Stimulated activated effector memory CD8-positive, alpha-beta T cell treated with anti-CD3 and anti-CD28 coated beads, Interleukin-12 subunit alpha, Interleukin-12 subunit beta, amount 100 ng/mL, for 72 hours (primary cell): ENCODE measurements at regions not wholly inside any gene's neighbourhood (a gene's known extent, or its start where the extent isn't known, plus 50 kb on each side); places are given as distances from the start of the nearest gene placed in this dataset.

Experiments used
- ATAC-seq: fragments of 150-1000 bp; cut with Tn5 transposase; 2 replicates; pipeline ENCODE4 v1.10.0; 2021
- DNase-seq, 2 donors: peaks; one replicate each; pipeline ENCODE4 v3.0.0; 2021 to 2022; ENCODE audit warnings: low spot score in 2 of 2
- H3K27ac Mint-ChIP-seq: one replicate; pipeline ENCODE4 v1.8.0; 2022; ENCODE audit warnings: mild to moderate bottlenecking, mixed read lengths
- H3K36me3 Mint-ChIP-seq: one replicate; pipeline ENCODE4 v1.8.0; 2022; ENCODE audit warnings: mild to moderate bottlenecking, mixed read lengths
- H3K4me1 Mint-ChIP-seq: one replicate; pipeline ENCODE4 v1.8.0; 2022; ENCODE audit warnings: mixed read lengths
- H3K4me3 Mint-ChIP-seq: one replicate; pipeline ENCODE4 v1.8.0; 2022; ENCODE audit warnings: mild to moderate bottlenecking, mixed read lengths
- H3K9me3 Mint-ChIP-seq: one replicate; pipeline ENCODE4 v1.8.0; 2022; ENCODE audit warnings: mixed read lengths

- no peaks in the 10 kb centered on the region for H3K4me1 Mint-ChIP-seq
- no peak overlapping the region for H3K27ac Mint-ChIP-seq
- H3K9me3 Mint-ChIP-seq, result no peaks in the 10 kb centered on the region
- no peak for ATAC-seq
- H3K36me3 Mint-ChIP-seq, result no peaks in the 10 kb centered on the region
- no peak overlapping the region for H3K4me3 Mint-ChIP-seq
- no peak for DNase-seq
These were observed 309.6 kb upstream of the KCNH8 start for GRCh38 chr3:18838758-18839157.

- H3K36me3 Mint-ChIP-seq, result no peaks in the 10 kb centered on the region
- no peaks in the 10 kb centered on the region for H3K4me1 Mint-ChIP-seq
- DNase-seq, result no peak
- ATAC-seq, result no peak
- no peak overlapping the region for H3K4me3 Mint-ChIP-seq
- H3K27ac Mint-ChIP-seq, result no peak overlapping the region
- H3K9me3 Mint-ChIP-seq, result no peaks in the 10 kb centered on the region
These were observed 311.1 kb upstream of the KCNH8 start for GRCh38 chr3:18837137-18837755.

GRCh38 chr3:18835021-18835420, 313.3 kb upstream of the KCNH8 start:
- no peak for DNase-seq
- H3K4me1 Mint-ChIP-seq, result peaks cover 2% of the 10 kb centered on the region
- H3K27ac Mint-ChIP-seq, result no peak overlapping the region

GRCh38 chr3:18830087-18830486, 318.2 kb upstream of the KCNH8 start:
- H3K36me3 Mint-ChIP-seq, result no peaks in the 10 kb centered on the region
- no peak for DNase-seq

More at GRCh38 chr3:18835021-18835420, 313.3 kb upstream of the KCNH8 start:
- H3K36me3 Mint-ChIP-seq, result no peaks in the 10 kb centered on the region
- H3K9me3 Mint-ChIP-seq, result no peaks in the 10 kb centered on the region
- no peak overlapping the region for H3K4me3 Mint-ChIP-seq
- ATAC-seq, result no peak

GRCh38 chr3:18828637-18829036, 319.7 kb upstream of the KCNH8 start:
- Mint-ChIP-seq H3K4me1 (peaks cover 6% of the 10 kb centered on the region), H3K9me3 (no peaks in the 10 kb centered on the region), H3K4me3 (no peak overlapping the region), H3K27ac (no peak overlapping the region), H3K36me3 (no peaks in the 10 kb centered on the region)
- ATAC-seq (no peak), DNase-seq (no peak)

More at GRCh38 chr3:18830087-18830486, 318.2 kb upstream of the KCNH8 start:
- no peaks in the 10 kb centered on the region for H3K9me3 Mint-ChIP-seq
- H3K4me3 Mint-ChIP-seq, result no peak overlapping the region
- peak; percentile 54 for ATAC-seq
- H3K4me1 Mint-ChIP-seq, result peaks cover 6% of the 10 kb centered on the region
- no peak overlapping the region for H3K27ac Mint-ChIP-seq

- ATAC-seq (peak; percentile 53), DNase-seq (no peak)
- H3K9me3 Mint-ChIP-seq, result no peaks in the 10 kb centered on the region
- H3K4me1 Mint-ChIP-seq, result peaks cover 6% of the 10 kb centered on the region
- no peaks in the 10 kb centered on the region for H3K36me3 Mint-ChIP-seq
- H3K27ac Mint-ChIP-seq, result no peak overlapping the region
- no peak overlapping the region for H3K4me3 Mint-ChIP-seq
These were observed 320.6 kb upstream of the KCNH8 start for GRCh38 chr3:18827664-18828063.

GRCh38 chr3:18825665-18826064, 322.6 kb upstream of the KCNH8 start:
- ATAC-seq, result peak; percentile 82
- H3K9me3 Mint-ChIP-seq, result no peaks in the 10 kb centered on the region

GRCh38 chr3:18813300-18813699, 335.0 kb upstream of the KCNH8 start:
- Mint-ChIP-seq H3K36me3 (no peaks in the 10 kb centered on the region), H3K27ac (no peak overlapping the region), H3K9me3 (no peaks in the 10 kb centered on the region), H3K4me3 (no peak overlapping the region), H3K4me1 (peaks cover 15% of the 10 kb centered on the region)
- no peak for DNase-seq
- no peak for ATAC-seq

More at GRCh38 chr3:18825665-18826064, 322.6 kb upstream of the KCNH8 start:
- no peak for DNase-seq
- H3K36me3 Mint-ChIP-seq, result no peaks in the 10 kb centered on the region
- H3K4me3 Mint-ChIP-seq, result no peak overlapping the region
- no peak overlapping the region for H3K27ac Mint-ChIP-seq
- H3K4me1 Mint-ChIP-seq, result peaks cover 6% of the 10 kb centered on the region

GRCh38 chr3:18812316-18812715, 336.0 kb upstream of the KCNH8 start:
- Mint-ChIP-seq H3K9me3 (no peaks in the 10 kb centered on the region), H3K27ac (no peak overlapping the region), H3K4me3 (no peak overlapping the region), H3K36me3 (no peaks in the 10 kb centered on the region), H3K4me1 (peaks cover 15% of the 10 kb centered on the region)
- ATAC-seq (no peak), DNase-seq (no peak)

- DNase-seq (no peak), ATAC-seq (peak; percentile 67)
- no peak overlapping the region for H3K4me3 Mint-ChIP-seq
- no peaks in the 10 kb centered on the region for H3K9me3 Mint-ChIP-seq
- H3K4me1 Mint-ChIP-seq, result peaks cover 15% of the 10 kb centered on the region
- H3K36me3 Mint-ChIP-seq, result no peaks in the 10 kb centered on the region
- H3K27ac Mint-ChIP-seq, result peak overlapping the region; percentile 10
These were observed 338.0 kb upstream of the KCNH8 start for GRCh38 chr3:18810306-18810661.

GRCh38 chr3:18809640-18810305, 338.5 kb upstream of the KCNH8 start:
- ATAC-seq, result peak; percentile 81
- H3K36me3 Mint-ChIP-seq, result no peaks in the 10 kb centered on the region
- H3K27ac Mint-ChIP-seq, result peak overlapping the region; percentile 10
- DNase-seq, result no peak
- no peak overlapping the region for H3K4me3 Mint-ChIP-seq
- H3K4me1 Mint-ChIP-seq, result peaks cover 15% of the 10 kb centered on the region
- no peaks in the 10 kb centered on the region for H3K9me3 Mint-ChIP-seq

GRCh38 chr3:18808429-18808828, 339.9 kb upstream of the KCNH8 start:
- H3K4me3 Mint-ChIP-seq, result no peak overlapping the region
- H3K36me3 Mint-ChIP-seq, result no peaks in the 10 kb centered on the region
- no peaks in the 10 kb centered on the region for H3K9me3 Mint-ChIP-seq
- no peak overlapping the region for H3K27ac Mint-ChIP-seq
- DNase-seq (no peak), ATAC-seq (no peak)
- H3K4me1 Mint-ChIP-seq, result peaks cover 15% of the 10 kb centered on the region

GRCh38 chr3:18807593-18807992, 340.7 kb upstream of the KCNH8 start:
- Mint-ChIP-seq H3K4me3 (no peak overlapping the region), H3K9me3 (no peaks in the 10 kb centered on the region), H3K27ac (no peak overlapping the region), H3K36me3 (no peaks in the 10 kb centered on the region), H3K4me1 (peaks cover 15% of the 10 kb centered on the region)
- DNase-seq, result no peak
- ATAC-seq, result peak; percentile 33

GRCh38 chr3:18806633-18807032, 341.7 kb upstream of the KCNH8 start:
- Mint-ChIP-seq H3K9me3 (no peaks in the 10 kb centered on the region), H3K36me3 (no peaks in the 10 kb centered on the region), H3K4me1 (peaks cover 15% of the 10 kb centered on the region), H3K27ac (no peak overlapping the region), H3K4me3 (no peak overlapping the region)
- ATAC-seq (no peak), DNase-seq (no peak)

GRCh38 chr3:18797378-18797777, 350.9 kb upstream of the KCNH8 start:
- DNase-seq, result no peak
- ATAC-seq, result no peak
- H3K4me1 Mint-ChIP-seq, result no peaks in the 10 kb centered on the region
- H3K4me3 Mint-ChIP-seq, result no peak overlapping the region
- no peaks in the 10 kb centered on the region for H3K9me3 Mint-ChIP-seq
- no peak overlapping the region for H3K27ac Mint-ChIP-seq
- H3K36me3 Mint-ChIP-seq, result no peaks in the 10 kb centered on the region

GRCh38 chr3:18795078-18795477, 353.2 kb upstream of the KCNH8 start:
- Mint-ChIP-seq H3K36me3 (no peaks in the 10 kb centered on the region), H3K4me1 (no peaks in the 10 kb centered on the region), H3K27ac (no peak overlapping the region), H3K9me3 (no peaks in the 10 kb centered on the region), H3K4me3 (no peak overlapping the region)
- ATAC-seq (peak; percentile 57), DNase-seq (no peak)
